GM18951 (cell line): ENCODE measurements at regions not wholly inside any gene's neighbourhood (a gene's known extent, or its start where the extent isn't known, plus 50 kb on each side); places are given as distances from the start of the nearest gene placed in this dataset.

Source experiments
- POLR2A ChIP-seq: IDR thresholded peaks from 4 replicates; pipeline ENCODE4 v1.6.1; 2011; ENCODE audit warnings: mild to moderate bottlenecking; ENCODE audit not compliant: insufficient read length, insufficient read depth; ENCODE audit errors: extremely low read depth
- in situ Hi-C: fragments of 300-500 bp; cut with MboI; formaldehyde crosslinking; loops from one replicate; pipeline ENCODE4 v1.12.0; 2022; ENCODE audit warnings: low sequenced_read_pairs, mixed read lengths, inconsistent platforms; ENCODE audit not compliant: unreplicated experiment

- in situ Hi-C loops: no loop called here
- no peak for TF ChIP-seq POLR2A
Measured at GRCh38 chr12:88648625-88649024, 68.4 kb upstream of the KITLG start.

- in situ Hi-C loops: no loop called here
- no peak for TF ChIP-seq POLR2A
Measured at GRCh38 chr12:88646824-88647223, 66.6 kb upstream of the KITLG start.

GRCh38 chr12:88645816-88646215 lies 65.5 kb upstream of the KITLG start:
- in situ Hi-C loops: no loop called here
- TF ChIP-seq POLR2A: no peak

DNA sequence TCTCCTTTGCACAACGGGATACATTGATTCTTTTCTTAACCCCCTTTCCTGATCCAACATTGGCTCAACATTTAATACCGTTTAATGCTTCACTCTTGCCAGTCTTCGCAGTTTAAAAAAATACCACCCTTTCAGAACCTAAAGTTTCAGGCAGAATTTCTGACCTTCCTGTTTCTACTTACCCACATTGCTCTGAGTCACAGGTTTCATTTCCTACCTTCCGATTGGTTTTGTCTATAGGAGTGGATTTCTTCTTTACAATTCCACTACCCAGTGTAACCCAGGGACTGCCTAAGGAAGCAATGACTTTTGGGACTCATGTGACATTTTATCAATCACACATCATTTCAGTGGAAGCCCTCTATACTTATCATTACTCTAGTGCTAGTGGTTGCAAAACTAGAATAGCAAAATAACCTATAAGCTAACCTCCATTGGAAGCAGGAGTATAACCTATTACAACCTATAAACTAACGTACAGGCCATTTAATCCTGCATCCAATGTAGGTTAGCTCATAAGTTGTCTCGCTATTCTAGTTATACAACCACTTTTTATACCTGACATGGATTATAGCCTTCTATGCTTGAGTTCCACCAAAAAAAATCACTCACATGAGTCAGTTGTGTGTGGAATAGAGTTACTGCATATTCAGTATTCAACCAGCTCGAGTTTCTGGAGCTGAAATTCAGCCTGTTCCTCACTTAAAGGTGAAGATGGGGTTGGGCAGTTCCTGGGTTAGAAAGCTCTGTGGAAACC lies 64.9 kb upstream of the KITLG start:
- in situ Hi-C loops: no loop called here
- no peak for TF ChIP-seq POLR2A

DNA sequence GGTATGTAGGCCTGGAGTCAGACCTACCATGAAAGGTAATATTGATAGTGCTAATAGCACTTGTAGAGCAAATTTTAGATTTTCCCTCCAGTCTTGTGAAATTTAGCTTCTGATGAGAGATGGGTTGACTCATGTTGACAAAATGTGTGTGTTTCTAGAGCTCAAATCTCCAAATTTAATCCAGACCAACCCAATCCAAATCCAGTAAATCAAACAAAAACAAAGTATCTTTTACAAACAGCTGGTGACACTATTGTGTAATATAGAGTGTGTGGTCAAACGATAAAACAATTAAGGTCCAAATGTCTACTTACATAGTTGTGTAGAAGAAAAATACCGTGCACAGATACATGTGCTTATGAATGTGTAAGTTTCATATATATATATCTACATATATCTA lies 63.4 kb upstream of the KITLG start:
- in situ Hi-C loops: no loop called here
- TF ChIP-seq POLR2A: no peak

- in situ Hi-C loops: no loop called here
- TF ChIP-seq POLR2A: no peak
Measured at GRCh38 chr12:88642675-88643431, 62.6 kb upstream of the KITLG start.

- TF ChIP-seq POLR2A: no peak
- in situ Hi-C loops: no loop called here
Measured at GRCh38 chr12:88638966-88639760, 58.9 kb upstream of the KITLG start.

- in situ Hi-C loops: no loop called here
- TF ChIP-seq POLR2A: no peak
Measured at GRCh38 chr12:88638388-88638787, 58.1 kb upstream of the KITLG start.

DNA sequence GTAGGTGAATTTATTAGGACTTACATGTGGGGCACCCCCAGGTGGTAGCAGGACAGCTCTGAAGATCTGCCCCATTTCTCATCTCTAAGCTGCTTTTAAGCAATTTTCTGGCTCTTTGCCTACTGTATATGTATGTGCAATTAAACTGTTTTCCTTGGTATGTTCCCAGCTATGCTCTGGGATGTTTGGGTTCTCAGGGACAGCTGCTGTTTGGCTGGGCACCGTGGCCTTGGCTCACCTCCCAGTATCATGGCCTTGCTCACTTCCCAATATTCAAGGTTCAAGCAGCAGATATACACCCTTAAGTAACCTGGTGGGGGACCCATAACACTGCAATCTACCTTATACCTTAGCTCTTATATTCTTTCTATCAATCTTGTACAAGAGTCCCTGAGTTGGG lies 53.7 kb upstream of the KITLG start:
- TF ChIP-seq POLR2A: no peak
- in situ Hi-C loops: no loop called here

DNA sequence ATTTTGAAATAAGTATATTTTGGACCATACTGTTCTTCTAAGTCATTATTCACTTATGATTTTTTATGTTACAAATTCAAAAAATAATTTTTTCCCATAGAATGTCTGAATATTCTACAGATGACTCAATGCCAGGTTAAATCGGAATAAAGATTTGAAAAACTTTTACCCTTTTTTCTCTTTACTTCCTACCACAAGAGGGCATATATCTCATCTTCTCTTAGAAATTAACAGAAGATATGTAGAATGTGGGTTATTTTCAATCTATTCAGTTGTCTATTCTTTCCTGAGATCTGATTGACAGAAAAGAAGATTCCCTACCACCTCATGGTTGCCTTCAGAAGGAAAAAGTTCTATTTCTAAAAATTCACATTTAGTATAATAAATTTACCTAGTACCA lies 53.0 kb upstream of the KITLG start:
- in situ Hi-C loops: no loop called here
- no peak for TF ChIP-seq POLR2A

GRCh38 chr12:88630561-88630960 lies 50.3 kb upstream of the KITLG start:
- TF ChIP-seq POLR2A: no peak
- in situ Hi-C loops: no loop called here
